GM12872 (cell line): ENCODE measurements at regions not wholly inside any gene's neighbourhood (a gene's known extent, or its start where the extent isn't known, plus 50 kb on each side); places are given as distances from the start of the nearest gene placed in this dataset.

ENCODE experiments used
- CTCF ChIP-seq: IDR thresholded peaks from 3 replicates; pipeline ENCODE4 v1.5.1; 2011; ENCODE audit warnings: low read depth, mild to moderate bottlenecking, low read length, moderate library complexity; ENCODE audit not compliant: insufficient read depth

GRCh38 chr10:94088926-94089381 is 95.2 kb downstream of the PLCE1 start:
- no peak for TF ChIP-seq CTCF

GRCh38 chr10:94091649-94092048 is 97.9 kb downstream of the PLCE1 start:
- TF ChIP-seq CTCF = no peak

- no peak for TF ChIP-seq CTCF
Measured at GRCh38 chr10:94092848-94093247, 99.1 kb downstream of the PLCE1 start.

- no peak for TF ChIP-seq CTCF
Measured at GRCh38 chr10:94093286-94093905, 99.7 kb downstream of the PLCE1 start.

GRCh38 chr10:94094540-94094939 is 100.8 kb downstream of the PLCE1 start:
- no peak for TF ChIP-seq CTCF

- no peak for TF ChIP-seq CTCF
Measured at GRCh38 chr10:94097656-94098055, 103.9 kb downstream of the PLCE1 start.

- no peak for TF ChIP-seq CTCF
Measured at GRCh38 chr10:94098896-94099295, 105.2 kb downstream of the PLCE1 start.
